WTC11 (cell line): ENCODE measurements at regions not wholly inside any gene's neighbourhood (a gene's known extent, or its start where the extent isn't known, plus 50 kb on each side); places are given as distances from the start of the nearest gene placed in this dataset.

Experiments
- CTCF ChIP-seq: fragments of 200-600 bp; IDR thresholded peaks from 2 replicates; pipeline ENCODE4 v1.8.0; 2022; ENCODE audit warnings: antibody characterized with exemption
- OVOL2 ChIP-seq: fragments of 250-450 bp; sonication (Bioruptor Pico); IDR thresholded peaks from 2 replicates; pipeline ENCODE4 v1.9.0; 2021; ENCODE audit warnings: mild to moderate bottlenecking, borderline replicate concordance
- USF2 ChIP-seq: sonication (generic); formaldehyde crosslinking; IDR thresholded peaks from 2 replicates; pipeline ENCODE4 v1.8.1; 2023; ENCODE audit warnings: mild to moderate bottlenecking, missing genetic modification reagents, moderate library complexity

DNA sequence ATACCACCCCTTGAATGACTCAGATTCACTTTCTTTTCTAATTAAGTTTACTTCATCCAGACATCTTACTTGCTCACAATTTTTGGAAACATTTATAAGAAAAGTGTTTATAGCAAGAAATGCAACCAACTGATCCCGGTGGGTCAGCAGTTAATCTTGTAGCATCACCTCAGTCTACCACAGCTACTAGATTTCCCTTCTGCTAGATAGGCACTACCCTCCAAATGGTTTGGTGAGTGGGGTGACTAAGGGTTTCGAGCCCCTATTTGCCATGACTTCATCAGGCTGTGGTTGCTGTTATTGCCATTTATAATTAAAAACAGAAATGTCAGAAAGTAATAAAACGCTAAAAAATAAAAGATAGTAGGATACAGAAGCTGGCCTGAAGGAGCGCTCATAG, 930.1 kb upstream of the GJE1 start:
- TF ChIP-seq OVOL2 (CRISPR knock-in tag) (no peak), CTCF (no peak), USF2 (no peak)
